NCI-H345 treated with DMSO at 0.1 percent for 48 hours (cell line): ENCODE measurements at regions not wholly inside any gene's neighbourhood (a gene's known extent, or its start where the extent isn't known, plus 50 kb on each side); places are given as distances from the start of the nearest gene placed in this dataset.
"Not testable (repeated sequence)": the region's sequence is repeated elsewhere in the genome, so short reads cannot be mapped to it uniquely, and the experiment has no call there.

Experiments used
- DNase-seq: peaks from one replicate; lab custom pipeline; 2025; ENCODE audit not compliant: unreplicated experiment; lab: John Stamatoyannopoulos, UW

DNA sequence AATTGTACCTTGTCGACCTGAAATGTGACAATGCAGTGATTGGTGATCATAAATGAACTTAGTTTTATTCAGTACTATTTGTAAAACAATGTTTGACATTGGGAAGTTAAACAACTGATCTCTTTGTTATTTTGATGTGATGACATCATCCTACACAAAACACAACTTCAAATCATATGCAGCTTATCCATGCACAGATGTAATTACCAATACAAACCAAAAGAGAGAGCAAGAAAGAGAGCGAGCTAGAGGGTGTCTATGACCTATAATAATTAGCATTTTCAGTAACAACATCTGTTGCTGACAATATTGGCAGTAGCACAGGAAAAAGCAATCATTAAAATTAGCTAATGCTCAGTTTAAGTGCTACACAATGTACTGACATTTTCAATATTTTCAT is 320.9 kb downstream of the UTRN start:
- DNase-seq: no peak

DNA sequence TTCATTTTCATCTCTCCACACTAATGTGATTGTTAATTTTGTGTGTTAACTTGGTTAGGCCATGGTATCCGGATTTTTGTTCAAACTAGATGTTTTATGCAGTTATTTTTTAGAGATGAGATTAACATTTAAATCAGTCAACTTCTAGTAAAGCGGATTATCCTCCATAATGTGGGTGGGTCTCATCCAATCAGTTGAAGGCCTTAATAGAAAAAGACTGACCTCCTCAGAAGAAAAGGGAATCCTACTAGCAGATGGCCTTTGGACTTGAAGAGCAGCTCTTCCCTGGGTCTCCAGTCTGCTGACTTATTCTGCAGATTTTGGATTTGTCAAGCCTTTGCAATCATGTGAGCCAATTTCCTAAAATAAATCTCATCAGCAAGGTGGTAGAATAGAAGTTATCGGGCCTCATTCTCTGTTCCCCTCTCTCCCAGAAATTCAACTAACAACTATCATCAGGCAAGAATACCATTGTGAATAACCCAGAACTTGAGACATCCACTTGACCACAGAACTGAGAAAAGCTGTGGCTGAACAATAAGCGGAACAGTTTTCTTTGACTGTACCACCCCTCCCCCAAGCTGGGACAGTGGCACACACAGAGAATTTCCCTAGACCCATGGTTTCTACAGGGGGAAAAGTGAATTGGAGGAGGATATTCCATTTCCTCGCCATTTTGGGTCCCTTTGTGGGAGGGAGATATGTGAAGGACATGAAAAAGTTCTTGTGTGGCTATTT is 323.0 kb downstream of the UTRN start:
- DNase-seq: no peak

DNA sequence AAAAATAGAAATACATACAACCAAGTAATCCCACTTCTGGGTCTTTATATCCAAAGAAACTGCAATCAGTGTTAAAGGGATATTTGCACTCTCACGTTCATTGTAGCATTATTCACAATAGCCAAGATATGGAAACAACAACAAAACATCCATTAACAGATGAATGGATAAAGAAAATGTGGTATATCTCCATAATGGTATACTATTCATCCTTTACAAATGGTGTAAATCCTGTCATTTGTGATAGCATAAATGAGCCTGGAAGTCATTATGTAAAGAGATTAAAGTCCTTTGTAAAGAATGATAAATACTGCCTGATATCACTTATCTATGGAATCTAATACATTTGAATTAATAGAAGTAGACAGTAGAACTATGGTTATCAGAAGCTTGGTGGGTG is 327.7 kb downstream of the UTRN start:
- no peak for DNase-seq

DNA sequence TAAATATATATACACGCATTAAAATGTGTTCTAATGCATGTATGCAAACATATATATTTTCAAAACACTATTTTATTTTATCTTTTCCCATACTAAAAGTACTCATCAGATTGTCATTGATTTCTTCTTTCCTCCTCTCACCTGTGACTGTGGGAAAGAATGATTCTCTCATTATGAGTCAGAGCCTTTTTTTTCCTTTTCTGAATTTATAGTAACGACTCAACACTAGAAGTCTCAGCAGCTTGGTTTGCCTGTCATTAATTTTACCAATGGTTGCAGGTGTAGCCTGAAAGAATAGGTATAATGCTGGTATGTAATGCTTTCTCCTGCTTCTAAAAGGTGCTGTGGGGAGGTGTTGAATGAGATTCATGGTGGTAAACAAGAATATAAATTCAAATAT is 328.7 kb downstream of the UTRN start:
- DNase-seq: no peak

DNA sequence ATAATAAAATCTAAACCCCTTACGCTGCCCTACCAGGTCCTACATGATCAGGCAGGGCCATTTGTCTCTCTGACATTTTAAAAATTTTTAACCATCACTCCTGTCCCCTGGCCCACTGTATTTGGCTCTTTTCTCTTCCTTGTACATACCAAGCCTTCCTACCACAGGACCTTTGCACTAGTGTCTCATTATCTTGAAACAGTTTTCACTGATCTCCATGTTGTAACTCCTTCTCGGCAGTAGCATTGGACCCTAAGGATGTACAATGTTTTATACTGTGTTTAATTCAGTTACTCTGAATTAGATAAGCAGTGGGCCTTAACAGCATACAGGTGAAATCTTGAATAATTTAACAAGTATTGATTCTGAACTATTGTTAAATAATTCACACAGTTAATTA is 330.7 kb downstream of the UTRN start:
- DNase-seq: no peak

DNA sequence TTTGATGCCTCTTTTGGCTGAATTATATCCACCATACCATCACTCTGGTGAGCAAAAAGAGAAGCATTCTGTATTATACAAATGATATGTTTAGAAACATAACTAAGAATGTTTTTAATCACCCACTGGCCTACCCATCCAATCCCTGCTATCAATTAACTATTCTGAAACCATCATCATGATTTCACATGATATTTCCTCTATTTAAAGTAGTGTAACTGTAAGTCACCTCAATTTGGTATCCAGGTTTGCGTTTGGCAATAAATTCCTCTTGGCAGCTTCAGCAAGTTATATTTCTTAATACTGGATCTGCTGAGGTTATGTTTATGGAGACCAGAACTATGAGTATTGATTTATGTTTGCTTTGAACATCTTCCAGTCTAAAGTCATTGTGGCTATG is 332.1 kb downstream of the UTRN start:
- DNase-seq: no peak

DNA sequence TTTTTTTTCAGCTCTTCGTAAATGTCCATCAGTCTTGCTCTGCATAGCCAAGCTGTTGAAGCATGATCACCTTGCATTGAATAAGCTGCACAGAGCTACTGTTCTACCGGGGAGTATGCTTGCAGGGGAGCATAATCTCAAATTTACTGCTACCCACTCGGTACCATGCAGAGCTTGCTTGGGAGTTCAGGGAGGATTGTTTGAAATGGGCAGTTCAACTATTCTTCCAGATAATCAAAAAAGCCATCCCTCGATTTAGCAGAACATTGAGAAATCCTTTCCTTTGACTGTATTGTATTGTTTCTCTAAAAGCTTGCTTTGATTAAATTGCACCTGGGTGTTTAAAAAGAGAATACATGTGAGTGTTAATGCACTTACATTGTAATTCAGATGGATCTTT is 332.6 kb downstream of the UTRN start:
- no peak for DNase-seq

DNA sequence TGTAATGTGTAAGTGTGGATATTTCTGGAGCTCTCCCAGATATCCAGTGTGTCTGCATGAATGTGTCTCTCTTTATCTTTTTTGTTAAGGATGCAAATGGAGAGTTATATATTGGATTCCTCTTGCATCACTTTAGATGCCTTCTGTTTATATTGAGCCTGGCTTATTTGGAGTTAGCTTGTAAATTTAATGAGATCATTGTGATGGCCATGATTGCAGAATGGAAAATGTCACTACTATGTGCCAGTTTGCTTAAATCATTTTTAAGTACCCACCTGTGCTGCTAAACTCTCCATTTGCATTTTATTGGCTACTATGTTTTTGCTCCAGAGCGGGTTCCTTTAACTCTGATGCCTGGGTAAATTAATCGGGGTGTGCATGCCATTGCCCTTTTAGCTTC is 334.8 kb downstream of the UTRN start:
- DNase-seq: no peak

DNA sequence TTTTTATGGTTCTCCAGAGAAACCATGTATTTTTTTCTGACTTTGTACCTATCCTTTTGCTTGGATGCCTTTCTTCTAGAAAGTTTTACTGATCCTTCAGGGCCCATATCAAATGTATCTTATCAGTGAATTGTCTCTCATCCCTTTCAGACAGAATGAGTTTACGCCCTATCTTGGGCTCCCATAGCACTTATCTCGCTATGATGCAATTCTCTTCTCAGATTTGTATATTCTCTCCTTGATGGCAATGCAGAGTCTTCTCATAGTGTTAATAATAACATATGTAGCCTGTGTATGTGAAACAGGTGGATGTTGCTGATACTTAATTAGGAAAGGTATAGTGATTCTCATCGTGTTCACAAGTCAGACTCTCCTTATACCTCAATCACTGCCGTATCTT is 336.2 kb downstream of the UTRN start:
- DNase-seq: no peak

DNA sequence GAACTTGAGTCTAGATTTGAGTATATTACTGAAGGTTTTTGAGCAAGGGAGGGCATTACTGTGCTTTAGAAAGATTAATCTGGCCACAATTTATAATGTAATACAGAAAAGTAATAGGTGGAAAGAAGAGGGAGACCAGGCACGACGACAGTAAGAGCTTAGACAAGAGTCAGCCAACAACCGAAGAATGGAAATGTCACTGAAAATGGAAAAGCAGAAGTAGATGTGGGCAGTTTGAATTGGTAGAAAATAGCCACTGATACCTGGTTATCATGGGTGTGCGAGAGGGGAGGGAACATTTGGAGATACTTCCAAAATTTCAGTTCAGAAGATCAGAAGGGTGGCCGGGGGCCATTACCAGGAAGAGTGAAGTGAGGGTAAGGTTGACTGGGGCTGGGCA is 339.1 kb downstream of the UTRN start:
- DNase-seq: no peak

DNA sequence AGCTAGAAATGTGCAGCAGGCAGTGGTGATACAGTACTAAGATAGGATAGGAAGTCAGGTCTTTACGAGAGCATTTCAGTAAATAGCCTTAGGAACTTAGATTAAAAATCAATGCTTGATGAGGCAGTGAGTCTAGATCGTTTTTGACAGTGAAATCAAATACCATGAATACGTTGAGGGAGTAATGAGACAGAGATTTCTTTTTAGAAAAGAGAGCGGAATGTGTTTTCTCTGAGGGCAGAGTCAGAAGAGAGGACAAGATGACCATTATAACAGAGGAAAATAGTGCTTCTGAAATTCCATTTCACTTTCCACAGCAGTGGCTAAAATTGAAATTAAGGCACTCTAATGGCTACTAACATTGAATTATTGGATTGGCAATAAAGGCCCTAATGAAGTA is 339.6 kb downstream of the UTRN start:
- DNase-seq: no peak

DNA sequence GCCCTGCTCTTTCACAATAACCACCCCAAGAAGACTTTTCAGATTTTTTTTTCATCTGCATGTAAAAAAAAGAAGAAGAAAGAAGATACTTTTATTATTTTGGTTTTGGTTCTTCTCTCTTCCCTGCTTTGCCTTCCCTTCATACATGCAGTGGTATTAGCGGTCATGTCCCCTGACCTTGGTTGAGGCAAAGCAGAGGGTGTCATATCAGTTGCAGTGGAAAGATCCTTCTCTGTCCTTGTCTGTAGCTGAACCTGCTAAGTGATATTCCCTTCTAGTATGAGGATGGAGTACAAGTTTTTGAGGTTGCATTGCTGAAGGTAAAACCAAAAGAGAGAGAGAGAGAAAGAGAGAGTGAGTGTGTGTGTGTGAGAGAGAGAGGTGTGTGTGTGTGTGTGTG is 345.7 kb downstream of the UTRN start:
- no peak for DNase-seq

DNA sequence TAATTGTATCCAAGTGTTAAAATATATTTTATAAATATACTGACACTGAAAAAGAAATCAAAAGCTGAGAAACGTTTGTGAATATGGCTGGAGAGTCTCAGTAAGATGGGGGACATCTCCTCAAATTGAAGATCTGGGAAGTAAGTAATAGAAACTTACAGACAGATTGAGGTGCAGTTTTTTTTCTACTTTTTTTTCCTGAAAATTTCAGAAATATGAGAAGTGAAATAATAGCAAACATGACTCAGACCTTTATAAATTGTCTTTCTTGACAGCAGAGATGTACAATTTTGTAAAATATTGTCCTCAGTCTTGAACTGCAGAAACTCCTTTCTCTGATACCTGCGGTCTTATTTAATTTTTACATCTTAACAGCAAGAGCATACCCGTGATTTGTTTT is 347.1 kb downstream of the UTRN start:
- no peak for DNase-seq

DNA sequence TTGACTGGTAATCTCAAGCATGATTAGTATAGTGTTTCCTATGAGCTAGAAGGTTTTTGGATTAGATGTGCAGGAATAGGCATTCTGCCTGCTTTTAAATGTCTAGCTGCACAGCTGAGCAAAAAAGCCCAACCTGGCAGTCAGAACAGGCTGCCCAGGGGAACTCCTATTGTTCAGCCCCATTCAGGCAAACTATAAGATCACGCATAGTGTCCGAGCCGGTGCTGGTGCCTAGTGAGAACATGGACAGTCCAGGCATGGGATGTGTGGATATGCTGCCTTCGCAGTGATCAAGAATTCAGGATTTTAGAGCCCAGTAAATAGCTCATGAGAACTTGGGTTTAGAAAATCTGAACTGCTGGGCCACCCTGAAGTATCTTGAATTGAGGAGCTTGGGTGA is 348.8 kb downstream of the UTRN start:
- no peak for DNase-seq

DNA sequence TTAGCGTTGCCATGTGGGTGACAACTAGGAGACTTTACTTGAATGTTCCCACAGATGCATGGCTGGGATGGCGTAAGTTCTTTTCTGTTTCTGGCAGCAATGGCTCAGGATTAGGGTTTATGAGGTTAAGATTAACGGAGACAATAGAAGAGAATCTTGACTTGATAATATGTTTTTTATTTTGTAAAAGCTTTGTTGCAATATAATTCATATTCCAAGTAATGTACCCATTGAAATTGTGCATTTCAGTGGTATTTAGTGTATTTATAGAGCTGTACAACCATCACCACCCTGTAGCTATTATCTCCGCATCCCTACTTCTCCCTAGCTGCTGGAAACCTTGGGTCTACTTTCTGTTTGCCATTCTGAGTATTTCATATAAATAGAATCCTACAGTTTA is 349.2 kb downstream of the UTRN start:
- no peak for DNase-seq

DNA sequence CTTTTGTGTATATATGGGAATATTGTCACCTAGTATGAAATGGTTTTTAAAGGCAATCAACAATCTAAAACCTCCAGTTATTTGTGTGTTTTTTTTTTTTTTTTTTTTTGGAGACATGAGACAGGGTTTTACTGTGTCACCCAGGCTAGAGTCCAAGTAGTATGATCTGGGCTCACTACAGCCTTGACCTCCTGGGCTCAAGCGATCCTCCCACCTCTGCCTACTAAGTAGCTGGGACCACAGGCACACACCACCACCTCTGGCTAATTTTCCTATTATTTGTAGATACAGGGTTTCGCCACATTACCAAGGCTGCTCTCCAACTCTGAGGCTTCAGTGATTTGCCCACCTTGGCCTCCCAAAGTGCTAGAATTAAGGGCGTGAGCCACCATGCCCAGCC is 349.9 kb downstream of the UTRN start:
- no peak for DNase-seq

DNA sequence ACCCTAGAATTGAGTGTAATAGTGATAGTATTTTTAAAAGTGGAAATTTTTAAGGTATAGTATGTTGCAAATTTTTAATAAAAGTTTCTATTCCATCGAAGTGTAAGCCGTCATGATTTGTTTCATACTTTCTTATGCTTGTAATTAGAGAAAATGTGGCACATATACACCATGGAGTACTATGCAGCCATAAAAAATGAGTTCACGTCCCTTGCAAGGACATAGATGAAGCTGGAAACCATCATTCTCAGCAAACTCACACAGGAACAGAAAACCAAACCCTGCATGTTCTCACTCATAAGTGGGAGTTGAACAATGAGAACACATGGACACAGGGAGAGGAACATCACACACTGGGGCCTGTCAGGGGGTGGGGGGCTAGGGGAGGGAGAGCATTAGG is 350.9 kb downstream of the UTRN start:
- DNase-seq: not testable (repeated sequence)

DNA sequence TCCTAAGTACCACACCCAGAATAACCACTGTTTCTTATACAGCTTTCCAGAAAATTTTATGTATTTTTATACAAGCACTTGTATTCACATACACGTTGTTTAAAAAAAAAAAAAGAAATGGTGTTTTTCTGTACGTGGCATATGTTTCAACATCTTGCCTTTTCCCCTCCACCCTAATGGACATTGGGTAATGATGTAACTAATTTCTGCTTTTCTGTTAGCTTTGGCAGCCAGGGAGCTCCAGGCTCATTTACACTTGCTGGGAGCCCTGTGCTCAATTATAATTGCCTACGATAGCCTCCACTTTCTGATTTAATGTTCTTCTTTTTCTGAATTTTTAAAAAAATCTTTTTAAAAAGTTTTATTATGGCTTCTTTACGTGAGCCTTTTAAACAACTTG is 352.4 kb downstream of the UTRN start:
- DNase-seq: no peak

DNA sequence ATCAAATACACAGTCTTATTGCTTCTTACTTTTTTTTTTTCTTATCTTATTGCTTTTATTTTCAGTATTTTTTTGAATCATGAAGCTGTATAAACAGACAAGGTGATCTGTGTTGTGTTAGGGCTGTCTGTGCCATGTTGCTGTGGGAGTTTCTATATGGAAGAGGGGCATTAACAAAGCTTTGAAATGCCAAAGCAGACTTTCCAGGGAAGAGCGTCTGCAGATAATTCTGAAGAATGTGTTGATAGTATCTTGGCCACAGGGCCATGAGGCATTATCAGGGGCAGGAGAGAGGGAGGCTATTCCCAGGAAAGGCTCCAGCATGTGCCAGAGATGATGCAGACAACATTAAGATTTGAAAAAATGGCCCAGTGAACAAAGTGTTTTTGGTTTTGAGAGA is 354.5 kb downstream of the UTRN start:
- no peak for DNase-seq

DNA sequence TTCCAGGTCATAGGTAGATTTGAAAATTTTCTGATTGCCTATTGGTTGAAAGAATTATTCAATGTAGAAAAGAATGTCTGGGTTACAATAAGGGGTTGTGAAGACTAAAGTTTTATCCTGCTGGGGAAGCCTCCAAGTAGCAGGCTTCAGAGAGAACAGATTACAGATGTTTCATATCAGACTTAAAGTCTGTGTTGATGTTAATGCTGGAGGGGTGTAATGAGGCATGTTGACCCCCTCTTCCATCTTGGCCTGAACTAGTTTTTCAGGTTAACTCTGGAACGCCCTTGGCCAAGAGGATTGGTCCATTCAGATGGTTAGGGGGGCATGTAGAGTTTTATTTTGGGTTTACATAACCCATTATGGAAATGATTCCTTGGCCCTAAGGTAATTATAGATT is 356.2 kb downstream of the UTRN start:
- DNase-seq: no peak

DNA sequence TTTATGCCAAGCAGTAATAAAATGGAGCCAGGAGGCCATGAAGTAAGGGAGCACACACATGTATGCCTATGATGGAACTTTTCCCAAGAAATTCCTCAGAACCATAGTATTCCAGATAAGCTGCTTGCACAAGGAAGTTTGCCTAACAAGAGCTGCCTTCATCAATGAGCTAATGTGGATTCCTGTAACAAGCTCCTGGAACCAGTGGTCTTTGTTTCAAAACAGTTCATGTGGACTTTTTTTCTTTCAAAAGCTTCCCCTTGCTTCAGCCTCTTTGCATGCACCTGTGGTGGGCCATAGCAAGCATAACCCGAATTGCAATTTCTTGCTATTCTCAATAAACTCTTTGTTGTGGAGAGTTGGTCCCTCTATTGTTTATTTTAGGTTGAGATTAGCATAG is 359.6 kb downstream of the UTRN start:
- no peak for DNase-seq

DNA sequence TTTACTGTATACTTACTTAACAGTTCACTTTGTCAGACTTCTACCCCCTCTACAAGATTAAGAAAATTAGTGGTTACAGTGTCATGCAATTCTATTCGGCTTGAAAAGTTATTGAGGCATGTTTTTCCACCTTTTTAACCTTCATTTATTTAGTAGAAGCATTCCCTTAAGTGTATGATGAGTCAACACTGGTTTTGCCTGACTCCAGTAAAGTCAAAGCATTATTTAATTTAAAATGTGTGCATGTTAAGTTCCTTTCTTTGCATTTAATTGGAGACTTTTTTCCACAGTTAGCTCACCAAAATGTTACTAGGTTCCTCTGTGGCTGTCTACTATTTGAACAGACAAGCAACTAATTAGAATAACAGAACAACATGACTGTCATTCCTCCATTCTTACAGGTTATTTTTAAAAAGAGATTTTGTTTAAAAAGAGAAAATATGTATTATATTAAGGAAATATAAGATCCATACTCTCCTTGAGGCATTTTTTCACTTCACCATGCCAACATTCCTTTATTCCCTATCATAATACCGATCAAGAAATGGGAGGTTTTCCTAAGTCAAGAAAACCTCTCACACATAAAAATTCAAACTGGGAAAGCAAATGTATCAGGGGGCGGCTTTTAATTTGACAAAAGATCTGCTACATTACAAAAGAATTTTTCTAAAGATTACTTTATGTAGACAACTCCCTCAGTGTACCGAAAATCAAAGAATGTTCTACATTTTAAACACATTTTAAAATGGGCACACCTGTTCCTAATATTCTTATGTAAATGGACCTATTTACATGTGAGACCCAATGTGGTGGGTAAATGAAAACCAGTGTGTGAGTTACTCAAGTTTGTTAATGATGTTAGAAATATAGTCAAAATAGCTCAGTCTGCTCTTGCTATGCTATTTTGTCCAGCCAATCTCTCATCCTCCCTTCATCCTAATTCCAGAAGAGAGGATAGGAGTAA is 361.2 kb downstream of the UTRN start:
- DNase-seq: no peak
